HepG2 (cell line): ENCODE measurements at regions not wholly inside any gene's neighbourhood (a gene's known extent, or its start where the extent isn't known, plus 50 kb on each side); places are given as distances from the start of the nearest gene placed in this dataset.

Source experiments
- ATAC-seq: fragments of 200-7000 bp; cut with Tn5 transposase; 3 replicates; pipeline ENCODE4 v1.9.1; 2020; ENCODE audit warnings: mild to moderate bottlenecking, moderate library complexity
- BruUV-seq: library from RNA; stranded (reverse); fragments of 400-500 nt; replicated peaks from 2 replicates; lab custom pipeline; 2021; lab: Mats Ljungman, UMichigan
- CTCF ChIA-PET: fragments of 300-600 bp; formaldehyde crosslinking; extraction: SDS; loops from one replicate; lab custom pipeline; 2021; ENCODE audit warnings: low total read pairs, inconsistent platforms, low intra/inter-chr PET ratio; lab: Yijun Ruan, JAX
- POLR2A ChIA-PET: fragments of 350-600 bp; sonication (Branson Sonifier 250); formaldehyde crosslinking; loops from one replicate; lab custom pipeline; 2020; ENCODE audit warnings: antibody characterized with exemption, inconsistent platforms; lab: Yijun Ruan, JAX
- DNase-seq: peaks from one replicate; pipeline ENCODE4 v3.0.0-alpha.2; 2015; ENCODE audit warnings: low spot score
- FAIRE-seq: peaks from 3 replicates; lab custom pipeline; 2011; peaks lifted over from hg19 to GRCh38; lab: Jason Lieb, UNC
- H2AFZ ChIP-seq: one replicate; pipeline ENCODE4 v1.6.1; 2011; ENCODE audit warnings: low read length, inconsistent platforms
- H3K27ac ChIP-seq: fragments of 300-600 bp; 3 replicates; pipeline ENCODE4 v1.8.0; 2011; ENCODE audit warnings: mixed run types, mild to moderate bottlenecking, mixed read lengths, low read length, inconsistent platforms; ENCODE audit not compliant: insufficient read depth; ENCODE audit errors: extremely low read length
- H3K27me3 ChIP-seq, 2 experiments: fragments of 200-600 bp in 1 of 2; 2 replicates in 1 of 2; 3 replicates in 1 of 2; pipeline versions ENCODE4 v1.6.0 to v1.8.0; 2011; ENCODE audit warnings: low read length in 2 of 2, mild to moderate bottlenecking in 2 of 2, moderate library complexity in 2 of 2, inconsistent platforms in 1 of 2; ENCODE audit not compliant: insufficient read depth in 2 of 2, control insufficient read depth in 1 of 2
- H3K36me3 ChIP-seq, 2 experiments: fragments of 200-600 bp in 1 of 2; replicated peaks in 1 of 2; 2 replicates in 1 of 2; 3 replicates in 1 of 2; pipeline versions ENCODE4 v1.5.1 to v1.8.0; 2011; ENCODE audit warnings: low read length in 2 of 2, inconsistent platforms in 1 of 2; ENCODE audit not compliant: insufficient read depth in 2 of 2, control insufficient read depth in 1 of 2
- H3K4me1 ChIP-seq: 2 replicates; pipeline ENCODE4 v1.5.1; 2012; ENCODE audit warnings: low read length, inconsistent platforms; ENCODE audit not compliant: insufficient read depth
- H3K4me2 ChIP-seq: 2 replicates; pipeline ENCODE4 v1.6.0; 2011; ENCODE audit warnings: low read depth, low read length, inconsistent platforms
- H3K4me3 ChIP-seq, 3 experiments: fragments of 200-600 bp in 1 of 3; sonication (generic), shearing (Covaris generic) in 1 of 3; replicated peaks in 1 of 3; 2 replicates each; pipeline ENCODE4 v1.5.1; 2011 to 2016; ENCODE audit warnings: low read length in 3 of 3, inconsistent platforms in 2 of 3, low read depth in 2 of 3, mild to moderate bottlenecking in 2 of 3, control low read depth in 1 of 3, mixed read lengths in 1 of 3; ENCODE audit not compliant: insufficient read depth in 1 of 3
- H3K79me2 ChIP-seq: one replicate; pipeline ENCODE4 v1.6.1; 2011; ENCODE audit warnings: low read length, inconsistent platforms; ENCODE audit not compliant: insufficient read depth
- H3K9ac ChIP-seq: 2 replicates; pipeline ENCODE4 v1.6.0; 2011; ENCODE audit warnings: mild to moderate bottlenecking, low read depth, low read length, inconsistent platforms; ENCODE audit not compliant: insufficient read depth
- H3K9me3 ChIP-seq: 2 replicates; pipeline ENCODE4 v1.5.1; 2012; ENCODE audit warnings: mild to moderate bottlenecking, low read length
- H4K20me1 ChIP-seq: 2 replicates; pipeline ENCODE4 v1.6.0; 2011; ENCODE audit warnings: inconsistent platforms, mild to moderate bottlenecking, low read length, moderate library complexity; ENCODE audit not compliant: insufficient read depth
- ZNF619 ChIP-seq: sonication (generic); formaldehyde crosslinking; IDR thresholded peaks from 2 replicates; pipeline ENCODE4 v1.4.0; 2020; ENCODE audit warnings: mild to moderate bottlenecking, missing genetic modification reagents
- ZNF704 ChIP-seq: sonication (generic); formaldehyde crosslinking; IDR thresholded peaks from 2 replicates; pipeline ENCODE4 v1.8.1; 2023; ENCODE audit warnings: mild to moderate bottlenecking, inconsistent platforms, moderate library complexity, missing genetic modification reagents, borderline replicate concordance
- WGBS: methylation state at CpG from one replicate; pipeline ENCODE4 v1.1.6; 2017; ENCODE audit warnings: low lambda C conversion rate; 5-methylcytosine and 5-hydroxymethylcytosine counted together
- in situ Hi-C: cut with HindIII; loops from 2 replicates; pipeline ENCODE4 v1.10.0; 2017; ENCODE audit warnings: low pct_unique_long_range_greater_than_20kb; ENCODE audit not compliant: extremely low pct_ligation_motif_present
- intact Hi-C: fragments of 100-400 bp; cut with micrococcal nuclease; formaldehyde crosslinking; loops from one replicate; pipeline ENCODE4 v1.10.0; 2022; ENCODE audit not compliant: unreplicated experiment
- TF ChIP-seq, protein P1 (sequence below): sonication (generic); formaldehyde crosslinking; IDR thresholded peaks from 2 replicates; pipeline ENCODE4 v1.9.0; 2021; ENCODE audit warnings: mild to moderate bottlenecking, missing genetic modification reagents
- TF ChIP-seq, protein P2 (sequence below): sonication (generic); formaldehyde crosslinking; IDR thresholded peaks from 2 replicates; pipeline ENCODE4 v1.8.0; 2022; ENCODE audit warnings: mild to moderate bottlenecking, missing genetic modification reagents; ENCODE audit not compliant: insufficient replicate concordance

GRCh38 chr2:18123577-18123976 lies 245.1 kb downstream of the KCNS3 start (continued):
- TF ChIP-seq, protein P1, sequence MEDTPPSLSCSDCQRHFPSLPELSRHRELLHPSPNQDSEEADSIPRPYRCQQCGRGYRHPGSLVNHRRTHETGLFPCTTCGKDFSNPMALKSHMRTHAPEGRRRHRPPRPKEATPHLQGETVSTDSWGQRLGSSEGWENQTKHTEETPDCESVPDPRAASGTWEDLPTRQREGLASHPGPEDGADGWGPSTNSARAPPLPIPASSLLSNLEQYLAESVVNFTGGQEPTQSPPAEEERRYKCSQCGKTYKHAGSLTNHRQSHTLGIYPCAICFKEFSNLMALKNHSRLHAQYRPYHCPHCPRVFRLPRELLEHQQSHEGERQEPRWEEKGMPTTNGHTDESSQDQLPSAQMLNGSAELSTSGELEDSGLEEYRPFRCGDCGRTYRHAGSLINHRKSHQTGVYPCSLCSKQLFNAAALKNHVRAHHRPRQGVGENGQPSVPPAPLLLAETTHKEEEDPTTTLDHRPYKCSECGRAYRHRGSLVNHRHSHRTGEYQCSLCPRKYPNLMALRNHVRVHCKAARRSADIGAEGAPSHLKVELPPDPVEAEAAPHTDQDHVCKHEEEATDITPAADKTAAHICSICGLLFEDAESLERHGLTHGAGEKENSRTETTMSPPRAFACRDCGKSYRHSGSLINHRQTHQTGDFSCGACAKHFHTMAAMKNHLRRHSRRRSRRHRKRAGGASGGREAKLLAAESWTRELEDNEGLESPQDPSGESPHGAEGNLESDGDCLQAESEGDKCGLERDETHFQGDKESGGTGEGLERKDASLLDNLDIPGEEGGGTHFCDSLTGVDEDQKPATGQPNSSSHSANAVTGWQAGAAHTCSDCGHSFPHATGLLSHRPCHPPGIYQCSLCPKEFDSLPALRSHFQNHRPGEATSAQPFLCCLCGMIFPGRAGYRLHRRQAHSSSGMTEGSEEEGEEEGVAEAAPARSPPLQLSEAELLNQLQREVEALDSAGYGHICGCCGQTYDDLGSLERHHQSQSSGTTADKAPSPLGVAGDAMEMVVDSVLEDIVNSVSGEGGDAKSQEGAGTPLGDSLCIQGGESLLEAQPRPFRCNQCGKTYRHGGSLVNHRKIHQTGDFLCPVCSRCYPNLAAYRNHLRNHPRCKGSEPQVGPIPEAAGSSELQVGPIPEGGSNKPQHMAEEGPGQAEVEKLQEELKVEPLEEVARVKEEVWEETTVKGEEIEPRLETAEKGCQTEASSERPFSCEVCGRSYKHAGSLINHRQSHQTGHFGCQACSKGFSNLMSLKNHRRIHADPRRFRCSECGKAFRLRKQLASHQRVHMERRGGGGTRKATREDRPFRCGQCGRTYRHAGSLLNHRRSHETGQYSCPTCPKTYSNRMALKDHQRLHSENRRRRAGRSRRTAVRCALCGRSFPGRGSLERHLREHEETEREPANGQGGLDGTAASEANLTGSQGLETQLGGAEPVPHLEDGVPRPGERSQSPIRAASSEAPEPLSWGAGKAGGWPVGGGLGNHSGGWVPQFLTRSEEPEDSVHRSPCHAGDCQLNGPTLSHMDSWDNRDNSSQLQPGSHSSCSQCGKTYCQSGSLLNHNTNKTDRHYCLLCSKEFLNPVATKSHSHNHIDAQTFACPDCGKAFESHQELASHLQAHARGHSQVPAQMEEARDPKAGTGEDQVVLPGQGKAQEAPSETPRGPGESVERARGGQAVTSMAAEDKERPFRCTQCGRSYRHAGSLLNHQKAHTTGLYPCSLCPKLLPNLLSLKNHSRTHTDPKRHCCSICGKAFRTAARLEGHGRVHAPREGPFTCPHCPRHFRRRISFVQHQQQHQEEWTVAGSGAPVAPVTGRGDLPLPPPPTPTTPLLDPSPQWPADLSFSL, result no peak
- no peak for TF ChIP-seq ZNF619 (CRISPR knock-in tag)
- TF ChIP-seq, all 625 proteins: peak for 0

- H3K4me2 ChIP-seq, result no peak overlapping the region
- POLR2A ChIA-PET, result no interaction called here
- in situ Hi-C loops, result no loop called here
- DNase-seq (no peak), ATAC-seq (no peak), FAIRE-seq (no peak)
- WGBS, result 20% methylated on average over 3 of the region's 3 CpGs
- no peak overlapping the region for H2AFZ ChIP-seq
- TF ChIP-seq, protein P2, sequence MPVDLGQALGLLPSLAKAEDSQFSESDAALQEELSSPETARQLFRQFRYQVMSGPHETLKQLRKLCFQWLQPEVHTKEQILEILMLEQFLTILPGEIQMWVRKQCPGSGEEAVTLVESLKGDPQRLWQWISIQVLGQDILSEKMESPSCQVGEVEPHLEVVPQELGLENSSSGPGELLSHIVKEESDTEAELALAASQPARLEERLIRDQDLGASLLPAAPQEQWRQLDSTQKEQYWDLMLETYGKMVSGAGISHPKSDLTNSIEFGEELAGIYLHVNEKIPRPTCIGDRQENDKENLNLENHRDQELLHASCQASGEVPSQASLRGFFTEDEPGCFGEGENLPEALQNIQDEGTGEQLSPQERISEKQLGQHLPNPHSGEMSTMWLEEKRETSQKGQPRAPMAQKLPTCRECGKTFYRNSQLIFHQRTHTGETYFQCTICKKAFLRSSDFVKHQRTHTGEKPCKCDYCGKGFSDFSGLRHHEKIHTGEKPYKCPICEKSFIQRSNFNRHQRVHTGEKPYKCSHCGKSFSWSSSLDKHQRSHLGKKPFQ, result no peak
- no peak for TF ChIP-seq ZNF704 (CRISPR knock-in tag)
- CTCF ChIA-PET, result no interaction called here
- H3K79me2 ChIP-seq, result no peaks in the 10 kb centered on the region
- no peaks in the 10 kb centered on the region for H3K27me3 ChIP-seq
- BruUV-seq, result no TSS peak
- H3K4me1 ChIP-seq, result no peaks in the 10 kb centered on the region
- no peak overlapping the region for H3K27ac ChIP-seq
- H4K20me1 ChIP-seq, result no peaks in the 10 kb centered on the region
- intact Hi-C loops, result no loop called here
- H3K4me3 ChIP-seq, result no peak overlapping the region
- no peaks in the 10 kb centered on the region for H3K9me3 ChIP-seq
- no peaks in the 10 kb centered on the region for H3K36me3 ChIP-seq
- H3K9ac ChIP-seq, result no peak overlapping the region
Observed at GRCh38 chr2:18123211-18123570, 244.7 kb downstream of the KCNS3 start.
